NOMO-1 treated with DMSO at 0.1 percent for 48 hours (cell line): ENCODE measurements at regions not wholly inside any gene's neighbourhood (a gene's known extent, or its start where the extent isn't known, plus 50 kb on each side); places are given as distances from the start of the nearest gene placed in this dataset.

Experiments used
- DNase-seq: peaks from one replicate; lab custom pipeline; 2025; ENCODE audit not compliant: unreplicated experiment; lab: John Stamatoyannopoulos, UW

DNA sequence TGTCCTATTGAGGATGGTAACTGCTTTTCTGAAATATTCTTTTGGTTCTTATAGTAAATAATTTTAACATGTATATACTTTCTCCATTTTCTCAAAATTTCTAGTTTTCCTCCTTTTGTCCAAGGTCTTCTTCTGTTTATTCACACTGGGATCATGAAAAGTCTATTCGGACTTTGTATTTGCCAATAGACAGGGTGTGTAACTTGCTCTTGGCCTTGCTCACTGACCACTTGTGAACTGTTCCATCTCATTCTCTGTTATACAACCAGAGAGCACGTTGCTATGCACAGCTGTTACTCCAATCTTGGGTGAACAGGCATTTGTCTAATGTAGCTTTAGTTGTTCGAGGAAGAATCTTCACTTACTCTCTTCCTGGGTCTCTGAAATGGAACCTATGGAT is 388.9 kb downstream of the SH3GL2 start:
- DNase-seq = no peak

GRCh38 chr9:17969232-17969631 is 390.4 kb downstream of the SH3GL2 start:
- no peak for DNase-seq

DNA sequence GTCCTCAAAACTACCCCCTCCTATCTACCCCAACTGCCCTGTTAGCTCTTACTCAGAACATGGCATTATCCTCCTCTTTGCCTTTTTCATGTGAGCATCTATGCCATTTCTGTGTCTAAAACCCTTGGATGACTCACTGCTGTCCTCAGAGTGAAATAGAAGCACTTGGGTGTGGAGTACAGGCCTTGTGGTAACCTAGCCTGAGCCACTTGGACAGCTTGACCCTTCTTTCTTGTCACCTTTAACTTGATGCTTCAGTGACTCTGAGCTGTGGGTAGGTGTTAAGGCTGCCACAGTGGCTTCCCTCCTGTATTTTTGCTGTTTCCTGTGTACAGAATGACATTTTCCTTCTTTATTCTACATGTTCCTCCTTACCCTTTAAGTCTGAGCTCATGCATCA is 391.4 kb downstream of the SH3GL2 start:
- no peak for DNase-seq

- no peak for DNase-seq
Observed at GRCh38 chr9:17978773-17979172, 399.9 kb downstream of the SH3GL2 start.

DNA sequence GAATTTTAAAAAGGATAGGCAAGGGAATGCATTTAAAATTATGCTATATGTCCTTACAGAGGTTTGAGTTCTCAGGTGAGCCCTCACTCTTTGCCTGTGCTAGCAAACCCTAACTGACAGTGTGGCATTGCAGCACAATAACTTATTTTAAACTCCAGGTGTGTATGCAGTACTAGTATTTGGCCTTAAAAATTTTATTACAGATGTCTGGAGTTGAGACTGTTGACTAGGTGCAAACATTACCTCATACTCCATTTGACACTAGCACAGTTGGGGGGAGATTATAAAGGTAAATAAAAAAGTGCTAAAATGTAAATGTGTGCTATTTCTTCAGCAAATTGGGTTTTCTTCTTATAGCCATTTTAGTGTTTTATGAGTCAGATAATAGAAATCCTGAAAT is 407.7 kb downstream of the SH3GL2 start:
- DNase-seq = no peak

DNA sequence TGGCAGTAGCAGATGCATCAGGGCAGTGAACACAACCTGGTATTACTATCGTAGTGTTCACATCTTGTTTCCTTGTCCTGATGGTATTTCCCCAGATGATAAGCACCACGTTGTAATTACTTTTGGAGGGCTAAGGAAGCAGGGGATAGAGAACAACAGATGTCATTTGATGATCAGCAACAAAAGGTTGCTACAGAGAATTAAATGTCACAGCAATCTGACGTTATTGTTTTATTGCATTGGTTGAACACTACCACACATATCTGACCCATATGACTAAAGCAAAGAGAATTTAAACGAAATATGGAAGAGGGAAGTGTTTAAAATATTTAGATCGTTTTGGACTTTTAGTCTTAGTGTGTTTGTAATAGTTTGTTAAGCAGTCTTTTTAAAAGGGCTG is 408.3 kb downstream of the SH3GL2 start:
- DNase-seq = no peak

GRCh38 chr9:17988489-17988888 is 409.6 kb downstream of the SH3GL2 start:
- DNase-seq = no peak

DNA sequence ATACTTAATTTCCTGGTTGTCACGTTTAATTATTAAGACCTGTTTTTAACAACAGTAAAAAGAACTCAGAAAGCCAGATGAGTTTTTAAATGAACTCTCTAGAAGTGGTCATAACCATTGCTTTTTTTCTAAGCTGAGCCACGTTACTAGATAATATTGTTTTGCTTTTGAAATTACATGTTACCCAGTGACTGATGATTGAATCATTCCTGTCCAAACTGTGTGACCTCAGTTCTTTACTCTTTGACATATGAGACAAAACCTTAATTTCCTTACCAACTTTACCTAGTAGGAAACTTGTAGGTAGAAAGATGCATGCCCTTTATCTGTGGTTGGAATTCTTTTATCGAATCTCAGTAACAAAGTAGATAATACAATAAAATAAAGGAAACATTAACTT is 411.7 kb downstream of the SH3GL2 start:
- no peak for DNase-seq

GRCh38 chr9:17993024-17993423 is 414.2 kb downstream of the SH3GL2 start:
- DNase-seq = no peak

GRCh38 chr9:17994695-17995425 is 416.0 kb downstream of the SH3GL2 start:
- no peak for DNase-seq

- DNase-seq = no peak
Observed at GRCh38 chr9:17996728-17997127, 417.9 kb downstream of the SH3GL2 start.

DNA sequence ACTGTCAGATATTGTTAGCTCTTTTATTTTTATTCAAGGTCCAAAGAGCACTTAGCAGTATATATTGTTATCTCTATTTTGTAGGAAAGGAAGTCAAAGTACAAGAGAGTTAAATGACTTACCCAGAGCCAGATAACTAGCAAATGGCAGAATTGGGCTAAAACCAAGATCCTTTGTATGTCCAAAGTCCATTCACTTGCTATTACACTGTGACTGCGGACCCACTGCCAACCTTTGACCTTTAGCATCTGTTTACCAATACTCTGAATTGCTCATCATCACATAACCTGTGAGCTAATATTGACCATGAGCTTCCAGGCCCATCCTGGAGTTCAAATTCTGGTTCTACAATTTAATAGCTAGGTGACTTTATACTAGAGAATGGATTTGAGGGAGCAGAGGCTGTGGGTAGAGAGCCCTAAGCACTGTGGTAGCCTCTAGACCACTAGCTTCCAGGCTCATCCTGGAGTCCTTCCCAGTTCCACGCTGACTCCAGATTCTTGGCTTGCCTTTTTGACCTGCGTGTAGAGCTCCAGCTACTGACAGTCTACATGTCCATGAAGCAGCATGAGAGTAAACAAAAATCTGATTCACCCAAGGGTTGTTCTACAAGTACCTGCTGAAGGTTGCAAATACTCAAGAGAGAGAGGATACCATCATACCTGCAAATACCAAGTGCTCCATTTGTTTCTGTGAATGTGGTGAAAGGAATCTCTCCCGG is 424.0 kb downstream of the SH3GL2 start:
- no peak for DNase-seq

DNA sequence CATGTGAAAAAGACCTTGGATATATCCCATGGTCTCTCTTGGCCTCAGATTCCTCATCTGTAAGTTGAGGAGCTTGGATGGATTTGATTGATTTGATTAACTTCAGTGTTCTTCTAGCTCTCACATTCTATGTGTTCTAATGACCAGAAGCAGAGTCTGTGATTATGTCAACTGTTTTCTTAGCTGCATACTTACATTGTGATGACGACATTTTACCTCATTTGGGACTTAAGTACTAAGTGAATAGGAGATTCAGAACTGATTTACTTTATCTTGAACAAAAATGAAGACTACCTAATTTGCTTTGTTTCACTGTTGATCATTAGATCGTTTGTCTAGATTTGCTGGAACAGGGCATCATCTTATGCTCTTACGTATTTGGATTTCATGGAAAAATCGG is 427.7 kb downstream of the SH3GL2 start:
- no peak for DNase-seq

DNA sequence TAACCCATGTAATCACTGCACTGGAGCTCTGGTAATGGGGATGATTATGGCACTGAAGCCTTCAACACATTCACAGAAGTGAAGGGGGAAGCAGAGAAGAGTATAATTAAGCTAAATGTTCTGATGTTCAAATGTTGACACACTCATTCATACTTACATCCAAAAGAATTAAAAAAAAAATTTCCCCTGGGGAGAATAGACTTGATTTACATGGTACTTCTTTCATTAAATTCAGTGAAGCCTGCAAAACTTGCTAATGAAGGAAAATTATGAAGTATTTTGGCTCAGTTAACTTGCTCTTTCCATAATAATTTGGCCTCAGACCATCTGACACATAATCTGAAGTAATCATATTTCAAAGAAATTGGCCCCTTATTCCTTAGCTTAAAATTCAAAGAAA is 428.8 kb downstream of the SH3GL2 start:
- DNase-seq = no peak

GRCh38 chr9:18009902-18010301 is 431.0 kb downstream of the SH3GL2 start:
- DNase-seq = no peak

- no peak for DNase-seq
Observed at GRCh38 chr9:18010492-18010891, 431.6 kb downstream of the SH3GL2 start.

GRCh38 chr9:18012170-18012569 is 433.3 kb downstream of the SH3GL2 start:
- no peak for DNase-seq

DNA sequence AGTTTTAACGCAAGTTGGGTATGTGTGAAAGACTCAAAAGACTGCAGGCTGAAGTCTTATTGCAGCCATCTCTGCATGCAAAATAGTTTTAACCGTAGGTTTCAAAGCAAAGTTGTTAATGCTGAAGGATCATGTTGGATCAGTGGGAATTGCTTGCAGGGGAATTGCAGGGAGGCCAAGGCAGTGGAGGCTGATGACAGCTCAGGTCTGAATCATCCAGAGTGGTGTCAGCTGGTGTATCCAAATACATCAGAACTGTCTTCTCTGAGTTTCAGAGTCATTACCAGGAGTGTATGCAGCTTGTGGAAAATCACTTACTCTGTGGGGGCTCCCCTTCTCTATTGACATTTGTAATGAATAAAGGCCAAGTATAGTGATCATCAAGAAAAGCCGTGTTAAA is 435.7 kb downstream of the SH3GL2 start:
- DNase-seq = no peak

GRCh38 chr9:18015116-18015515 is 436.2 kb downstream of the SH3GL2 start:
- no peak for DNase-seq

DNA sequence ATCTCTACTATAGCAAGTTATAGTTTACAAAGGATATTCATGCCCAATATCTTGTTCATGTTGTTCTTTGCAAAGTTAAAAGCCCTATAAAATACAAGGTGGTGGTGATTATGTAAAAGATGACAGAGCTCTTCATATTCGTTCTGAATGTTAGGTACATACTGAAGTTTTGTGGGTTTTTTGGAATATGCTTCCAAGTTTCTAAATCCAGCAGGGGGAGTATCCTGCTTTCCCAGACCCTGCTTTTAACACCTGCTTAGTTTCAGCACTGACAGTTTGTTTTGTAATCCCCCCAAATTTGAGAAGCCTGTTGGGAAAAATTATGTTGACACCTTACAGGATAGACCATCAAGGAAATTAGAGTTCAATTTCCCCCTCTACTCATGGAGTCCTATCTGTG is 438.3 kb downstream of the SH3GL2 start:
- DNase-seq = no peak

DNA sequence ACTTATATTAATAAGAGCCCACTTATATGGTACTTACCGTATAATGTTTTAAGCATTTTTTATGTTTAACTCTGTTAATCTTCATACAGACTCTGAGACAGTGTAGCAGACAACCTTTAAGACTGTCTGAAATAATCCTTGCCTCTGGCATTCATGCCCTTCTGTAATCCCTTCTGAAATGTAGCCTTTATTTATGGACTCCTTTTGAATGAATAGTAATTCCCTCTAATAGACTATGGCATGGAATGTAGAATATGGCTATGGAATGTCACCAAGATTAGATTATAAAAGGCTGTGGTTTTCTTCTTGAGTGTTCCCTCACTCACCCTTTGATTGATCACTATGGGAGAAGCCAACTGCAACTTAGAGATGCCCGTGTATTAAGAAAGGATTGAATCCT is 439.4 kb downstream of the SH3GL2 start:
- no peak for DNase-seq

GRCh38 chr9:18018661-18019060 is 439.8 kb downstream of the SH3GL2 start:
- no peak for DNase-seq
